Lower leg skin (tissue), 3 donors: ENCODE measurements at regions not wholly inside any gene's neighbourhood (a gene's known extent, or its start where the extent isn't known, plus 50 kb on each side); places are given as distances from the start of the nearest gene placed in this dataset.

Source experiments
- POLR2A ChIP-seq, 2 donors: fragments of 450-650 bp; IDR thresholded peaks; one replicate each; pipeline ENCODE4 v1.6.1; 2016 to 2017; ENCODE audit warnings: antibody characterized with exemption in 2 of 2, mild to moderate bottlenecking in 1 of 2, moderate library complexity in 1 of 2
- TF ChIP-seq, protein P1 (sequence below), 3 donors: fragments of 450-650 bp; IDR thresholded peaks; one replicate each; pipeline ENCODE4 v1.5.1; 2016; ENCODE audit warnings: antibody characterized with exemption in 3 of 3, mild to moderate bottlenecking in 3 of 3, moderate library complexity in 2 of 3

DNA sequence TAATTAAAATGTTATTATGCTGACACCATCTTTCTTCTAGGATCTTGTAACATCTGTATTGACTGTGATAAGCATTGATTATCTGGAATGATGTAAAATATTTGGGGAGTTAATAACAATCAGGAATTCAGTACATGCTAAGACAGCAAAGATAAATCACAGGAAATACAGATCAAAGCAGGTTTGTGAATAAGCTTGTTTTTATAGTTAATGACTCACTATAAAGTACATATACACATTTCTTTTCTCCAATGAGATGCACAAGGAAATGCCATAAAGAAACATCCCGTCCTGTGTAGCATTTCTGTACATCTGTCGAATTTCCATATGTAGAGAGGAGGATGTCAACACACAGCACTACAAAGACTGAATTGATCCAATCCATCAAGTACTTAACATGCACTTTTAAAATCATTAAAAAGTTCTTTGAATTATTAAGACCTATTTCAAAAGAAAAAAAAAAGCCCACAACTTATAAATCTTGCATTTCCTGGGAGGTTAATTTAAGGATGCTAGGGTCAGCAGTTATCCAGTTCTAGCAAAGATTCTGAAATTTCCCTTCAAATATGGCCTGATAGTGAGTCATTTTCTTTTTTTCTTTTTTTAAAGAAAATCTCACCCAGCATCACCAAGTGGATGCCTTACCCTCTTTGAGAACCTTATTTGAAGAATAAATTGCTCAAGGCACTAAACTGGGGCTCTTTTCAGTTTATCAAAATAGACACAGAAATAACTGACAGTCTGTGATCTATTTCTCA lies 243.2 kb upstream of the NR5A2 start:
- TF ChIP-seq POLR2A (IDR thresholded peaks at IDR 0.05): no peak
- TF ChIP-seq, protein P1, sequence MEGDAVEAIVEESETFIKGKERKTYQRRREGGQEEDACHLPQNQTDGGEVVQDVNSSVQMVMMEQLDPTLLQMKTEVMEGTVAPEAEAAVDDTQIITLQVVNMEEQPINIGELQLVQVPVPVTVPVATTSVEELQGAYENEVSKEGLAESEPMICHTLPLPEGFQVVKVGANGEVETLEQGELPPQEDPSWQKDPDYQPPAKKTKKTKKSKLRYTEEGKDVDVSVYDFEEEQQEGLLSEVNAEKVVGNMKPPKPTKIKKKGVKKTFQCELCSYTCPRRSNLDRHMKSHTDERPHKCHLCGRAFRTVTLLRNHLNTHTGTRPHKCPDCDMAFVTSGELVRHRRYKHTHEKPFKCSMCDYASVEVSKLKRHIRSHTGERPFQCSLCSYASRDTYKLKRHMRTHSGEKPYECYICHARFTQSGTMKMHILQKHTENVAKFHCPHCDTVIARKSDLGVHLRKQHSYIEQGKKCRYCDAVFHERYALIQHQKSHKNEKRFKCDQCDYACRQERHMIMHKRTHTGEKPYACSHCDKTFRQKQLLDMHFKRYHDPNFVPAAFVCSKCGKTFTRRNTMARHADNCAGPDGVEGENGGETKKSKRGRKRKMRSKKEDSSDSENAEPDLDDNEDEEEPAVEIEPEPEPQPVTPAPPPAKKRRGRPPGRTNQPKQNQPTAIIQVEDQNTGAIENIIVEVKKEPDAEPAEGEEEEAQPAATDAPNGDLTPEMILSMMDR (IDR thresholded peaks at IDR 0.05): no peak
